PFSK-1 (cell line): ENCODE measurements at regions not wholly inside any gene's neighbourhood (a gene's known extent, or its start where the extent isn't known, plus 50 kb on each side); places are given as distances from the start of the nearest gene placed in this dataset.

Experiments
- FOXP2 ChIP-seq: optimal IDR thresholded peaks from 2 replicates; pipeline ENCODE3; 2011; ENCODE audit warnings: borderline replicate concordance, control low read depth, inconsistent platforms; ENCODE audit not compliant: insufficient read depth; ENCODE audit errors: extremely low read length, extremely low read depth
- POLR2AphosphoS5 ChIP-seq: IDR thresholded peaks from 2 replicates; pipeline ENCODE4 v1.6.1; 2012; ENCODE audit warnings: low read depth, mild to moderate bottlenecking, control low read depth, low read length, moderate library complexity
- SIN3A ChIP-seq: IDR thresholded peaks from 2 replicates; pipeline ENCODE4 v1.6.1; 2012; ENCODE audit warnings: mild to moderate bottlenecking, low read length, moderate library complexity, borderline replicate concordance; ENCODE audit not compliant: insufficient read depth
- TAF1 ChIP-seq: IDR thresholded peaks from 2 replicates; pipeline ENCODE4 v1.6.1; 2012; ENCODE audit warnings: low read length, control low read depth, borderline replicate concordance; ENCODE audit not compliant: insufficient read depth
- TF ChIP-seq, protein P1 (sequence below), 2 experiments: IDR thresholded peaks; 2 replicates each; pipeline versions ENCODE4 v1.6.1 to v1.8.0; 2011 to 2012; ENCODE audit warnings: low read depth in 2 of 2, low read length in 2 of 2, control low read depth in 1 of 2, inconsistent platforms in 1 of 2, mild to moderate bottlenecking in 1 of 2, moderate library complexity in 1 of 2; ENCODE audit not compliant: insufficient read depth in 1 of 2

DNA sequence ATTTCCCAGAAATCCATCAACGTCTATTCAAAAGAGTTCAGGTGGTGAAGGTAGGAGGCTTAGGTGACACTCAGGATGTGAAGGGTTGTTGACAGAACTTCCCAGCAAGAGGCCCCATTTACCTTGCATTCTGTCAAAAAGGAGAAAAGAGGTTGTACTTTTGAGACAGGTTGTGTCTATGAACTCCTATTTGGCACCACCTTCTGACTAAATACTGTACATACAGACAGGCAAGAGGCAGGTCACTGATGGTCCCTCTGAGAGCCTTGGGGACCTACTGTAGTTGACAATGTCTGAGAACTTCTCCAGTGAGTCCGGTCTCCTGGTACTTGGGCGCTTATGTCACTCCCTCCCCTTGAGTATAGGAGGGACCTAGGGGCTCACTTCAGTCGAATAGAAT is 479.3 kb upstream of the ZFHX3 start:
- TF ChIP-seq SIN3A (no peak), POLR2AphosphoS5 (no peak)
- TF ChIP-seq, protein P1, sequence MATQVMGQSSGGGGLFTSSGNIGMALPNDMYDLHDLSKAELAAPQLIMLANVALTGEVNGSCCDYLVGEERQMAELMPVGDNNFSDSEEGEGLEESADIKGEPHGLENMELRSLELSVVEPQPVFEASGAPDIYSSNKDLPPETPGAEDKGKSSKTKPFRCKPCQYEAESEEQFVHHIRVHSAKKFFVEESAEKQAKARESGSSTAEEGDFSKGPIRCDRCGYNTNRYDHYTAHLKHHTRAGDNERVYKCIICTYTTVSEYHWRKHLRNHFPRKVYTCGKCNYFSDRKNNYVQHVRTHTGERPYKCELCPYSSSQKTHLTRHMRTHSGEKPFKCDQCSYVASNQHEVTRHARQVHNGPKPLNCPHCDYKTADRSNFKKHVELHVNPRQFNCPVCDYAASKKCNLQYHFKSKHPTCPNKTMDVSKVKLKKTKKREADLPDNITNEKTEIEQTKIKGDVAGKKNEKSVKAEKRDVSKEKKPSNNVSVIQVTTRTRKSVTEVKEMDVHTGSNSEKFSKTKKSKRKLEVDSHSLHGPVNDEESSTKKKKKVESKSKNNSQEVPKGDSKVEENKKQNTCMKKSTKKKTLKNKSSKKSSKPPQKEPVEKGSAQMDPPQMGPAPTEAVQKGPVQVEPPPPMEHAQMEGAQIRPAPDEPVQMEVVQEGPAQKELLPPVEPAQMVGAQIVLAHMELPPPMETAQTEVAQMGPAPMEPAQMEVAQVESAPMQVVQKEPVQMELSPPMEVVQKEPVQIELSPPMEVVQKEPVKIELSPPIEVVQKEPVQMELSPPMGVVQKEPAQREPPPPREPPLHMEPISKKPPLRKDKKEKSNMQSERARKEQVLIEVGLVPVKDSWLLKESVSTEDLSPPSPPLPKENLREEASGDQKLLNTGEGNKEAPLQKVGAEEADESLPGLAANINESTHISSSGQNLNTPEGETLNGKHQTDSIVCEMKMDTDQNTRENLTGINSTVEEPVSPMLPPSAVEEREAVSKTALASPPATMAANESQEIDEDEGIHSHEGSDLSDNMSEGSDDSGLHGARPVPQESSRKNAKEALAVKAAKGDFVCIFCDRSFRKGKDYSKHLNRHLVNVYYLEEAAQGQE (IDR thresholded peaks at IDR 0.05; ENCODE audit: insufficient read depth in 1 of 2, low read depth in 2 of 2, low read length in 2 of 2), result no peak

DNA sequence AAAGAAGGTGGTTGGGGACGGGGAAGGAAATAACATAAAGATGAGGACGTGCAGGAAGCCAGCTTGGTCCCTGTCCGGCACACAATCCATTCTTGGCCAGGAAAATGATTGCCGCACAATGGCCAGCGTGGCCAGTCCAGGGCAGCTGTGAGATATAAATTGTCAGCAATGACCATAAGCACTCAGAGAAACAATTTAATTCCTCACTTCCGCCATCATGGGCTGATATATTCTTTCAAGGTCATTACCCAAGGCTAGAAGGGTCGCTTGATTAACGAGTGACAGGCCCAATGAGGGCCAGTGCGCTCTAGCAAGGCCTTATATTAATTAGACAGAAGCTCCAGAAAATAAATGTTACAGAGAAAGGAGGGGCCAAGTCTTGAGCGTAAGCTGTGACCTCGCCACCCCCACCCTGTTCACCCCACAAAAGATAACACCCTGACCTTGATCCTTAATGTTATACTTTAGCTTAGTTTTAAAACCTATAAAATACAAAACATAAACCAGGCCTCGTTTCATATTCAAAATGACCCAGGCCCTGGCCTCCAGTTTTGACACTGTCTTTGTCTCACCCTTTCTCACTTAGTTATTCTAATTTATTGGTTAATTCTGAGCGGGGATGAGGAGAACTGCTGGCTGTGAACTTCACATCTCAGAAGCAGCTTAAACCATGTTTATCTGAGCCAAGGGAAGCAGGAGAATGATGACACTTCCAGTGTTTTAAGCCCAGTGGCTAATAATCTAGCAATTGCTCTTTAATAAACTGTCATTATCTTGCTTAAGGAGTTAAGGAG is 478.3 kb upstream of the ZFHX3 start:
- TF ChIP-seq TAF1, result no peak
- no peak for TF ChIP-seq POLR2AphosphoS5
- TF ChIP-seq SIN3A, result no peak
- TF ChIP-seq FOXP2, result no peak
- TF ChIP-seq, protein P1 (IDR thresholded peaks at IDR 0.05; ENCODE audit: insufficient read depth in 1 of 2, low read depth in 2 of 2, low read length in 2 of 2), result no peak

DNA sequence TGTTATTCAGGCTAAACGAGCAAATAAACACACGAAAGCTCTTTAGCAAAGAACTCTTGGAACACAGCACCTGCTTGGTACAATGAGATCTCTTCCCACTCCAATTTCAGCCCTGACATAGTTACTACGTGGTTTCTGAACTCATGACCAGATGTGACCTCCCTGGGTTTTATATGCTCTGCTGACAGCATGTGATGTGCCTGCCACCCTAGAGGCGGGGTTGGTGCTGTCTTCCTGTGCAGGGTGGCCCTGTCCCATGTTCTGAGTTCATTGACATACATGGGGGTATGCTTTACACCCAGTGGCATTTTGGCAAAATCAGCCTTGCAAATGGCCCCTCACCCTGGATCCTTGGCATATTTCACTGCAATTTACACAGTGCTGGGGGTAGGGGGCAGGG is 475.3 kb upstream of the ZFHX3 start:
- TF ChIP-seq FOXP2, result no peak
- no peak for TF ChIP-seq SIN3A
- no peak for TF ChIP-seq POLR2AphosphoS5
- TF ChIP-seq, protein P1 (IDR thresholded peaks at IDR 0.05; ENCODE audit: insufficient read depth in 1 of 2, low read depth in 2 of 2, low read length in 2 of 2), result no peak
- no peak for TF ChIP-seq TAF1

DNA sequence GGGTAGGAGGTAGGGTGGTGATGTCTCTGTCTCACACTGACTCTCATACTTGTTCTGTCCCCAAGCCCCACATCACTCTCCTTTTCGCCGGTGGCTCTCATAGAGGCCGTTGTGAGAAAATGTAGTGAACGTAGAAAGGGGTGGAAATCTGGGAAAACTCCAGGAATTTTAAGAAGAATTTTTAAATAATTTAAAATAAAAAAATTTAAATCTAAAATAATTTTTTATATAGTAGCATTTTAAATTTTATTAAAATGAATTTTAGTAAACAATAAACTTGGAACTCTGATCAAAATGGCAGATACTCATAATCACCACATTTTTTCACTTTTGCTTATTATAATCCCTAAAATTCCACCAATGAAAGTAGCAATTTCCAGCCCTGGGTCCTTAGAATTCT is 473.6 kb upstream of the ZFHX3 start:
- TF ChIP-seq POLR2AphosphoS5, result no peak
- TF ChIP-seq TAF1, result no peak
- TF ChIP-seq, protein P1 (IDR thresholded peaks at IDR 0.05; ENCODE audit: insufficient read depth in 1 of 2, low read depth in 2 of 2, low read length in 2 of 2), result no peak
- TF ChIP-seq FOXP2, result no peak
- no peak for TF ChIP-seq SIN3A

DNA sequence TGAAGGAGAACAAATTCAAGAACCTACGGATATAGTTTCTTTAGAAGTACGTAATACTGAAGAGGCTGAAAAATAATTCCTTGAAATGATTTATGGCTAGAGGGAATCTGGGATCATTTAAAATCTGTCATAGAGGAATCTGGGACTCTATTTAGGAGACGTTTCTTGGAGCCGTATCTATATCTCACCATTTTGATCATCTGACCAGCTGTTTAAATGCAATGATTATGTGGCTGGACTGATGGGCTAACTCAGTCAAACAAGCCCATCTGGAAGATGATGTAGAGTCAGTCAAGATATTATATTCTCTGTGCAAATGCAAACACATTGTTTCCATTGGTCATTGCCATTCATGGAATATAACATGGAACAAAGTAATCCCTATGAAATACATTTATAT is 467.7 kb upstream of the ZFHX3 start:
- no peak for TF ChIP-seq POLR2AphosphoS5
- no peak for TF ChIP-seq TAF1
- no peak for TF ChIP-seq SIN3A
- TF ChIP-seq, protein P1 (IDR thresholded peaks at IDR 0.05; ENCODE audit: insufficient read depth in 1 of 2, low read depth in 2 of 2, low read length in 2 of 2), result no peak
- no peak for TF ChIP-seq FOXP2
